GM19455 (cell line): ENCODE measurements at regions not wholly inside any gene's neighbourhood (a gene's known extent, or its start where the extent isn't known, plus 50 kb on each side); places are given as distances from the start of the nearest gene placed in this dataset.
A peak's percentile ranks its signal among the peaks of the same experiment; 100 is the strongest.

Experiments used
- ATAC-seq: cut with Tn5 transposase; IDR thresholded peaks from one replicate; pipeline ENCODE4 v1.9.1; 2021; ENCODE audit not compliant: unreplicated experiment

DNA sequence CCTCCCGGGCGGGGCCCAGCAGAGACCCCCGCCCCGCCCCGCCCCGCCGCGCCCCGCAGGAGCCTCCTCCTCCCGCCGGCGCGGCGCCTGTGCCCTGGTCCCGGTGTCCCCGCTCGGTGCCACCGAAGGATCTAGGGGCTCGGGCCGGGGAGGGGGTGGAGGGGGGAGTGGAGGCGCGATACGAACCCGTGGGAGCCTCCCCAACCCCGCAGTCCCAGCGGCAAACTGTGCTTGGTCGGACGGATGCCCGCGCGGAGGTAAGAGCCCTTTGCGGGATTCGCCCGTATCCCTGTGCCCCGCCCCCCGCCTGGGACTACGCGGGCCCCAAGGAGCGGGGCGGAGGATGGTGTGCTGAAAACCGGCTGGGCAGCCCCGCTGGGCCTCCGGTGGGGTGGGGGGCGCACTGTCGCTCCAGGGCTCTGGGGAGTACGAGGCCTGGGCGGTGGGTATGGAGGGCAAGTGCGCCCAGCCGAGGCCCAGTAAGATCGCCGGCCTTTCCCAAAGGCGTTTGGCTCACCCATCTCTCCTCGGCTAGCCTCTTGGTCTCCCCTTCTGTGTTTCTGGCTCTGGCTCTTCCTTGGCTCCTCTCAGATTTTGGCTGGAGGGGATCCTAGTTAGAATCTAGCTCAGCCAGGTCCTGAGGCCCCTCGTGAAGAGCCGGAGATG lies 65.6 kb upstream of the POLG start:
- peak; percentile 28 for ATAC-seq

- peak; percentile 67 for ATAC-seq
Observed at GRCh38 chr15:89399238-89400115, 64.9 kb upstream of the POLG start.

DNA sequence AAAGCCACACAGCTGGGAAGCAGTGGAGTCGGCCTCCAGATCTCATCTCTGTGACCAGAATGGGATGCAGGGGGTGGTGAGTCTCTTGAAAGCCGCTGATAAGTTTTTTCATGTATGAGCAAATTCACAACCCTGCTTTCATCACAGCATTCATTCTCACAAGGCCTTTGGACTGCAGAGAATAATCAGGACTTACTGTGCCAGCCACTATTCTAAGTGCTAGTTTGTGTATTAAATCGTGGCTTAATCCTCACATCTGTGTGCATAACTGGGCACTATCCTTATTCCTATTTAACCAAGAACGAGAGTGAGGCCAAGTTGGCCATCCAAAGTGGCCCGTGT lies 64.2 kb upstream of the POLG start:
- no peak for ATAC-seq

DNA sequence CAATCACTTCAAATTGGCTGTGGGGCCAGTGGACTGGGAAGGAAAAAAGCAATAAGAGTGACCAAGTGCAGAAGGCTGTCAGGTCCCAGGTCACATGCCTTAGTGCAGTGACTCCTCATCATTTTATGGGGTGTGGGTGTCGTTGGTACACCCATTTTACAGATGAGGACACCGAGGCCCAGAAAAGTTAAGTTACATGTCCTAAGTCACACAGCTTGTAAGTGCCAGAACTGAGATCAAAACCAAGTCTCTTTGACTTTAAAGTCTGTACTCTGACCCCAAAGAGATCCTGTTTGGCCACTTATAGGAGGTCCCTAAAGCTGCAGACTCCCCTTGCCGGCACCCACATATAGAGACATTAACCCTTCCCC lies 63.0 kb upstream of the POLG start:
- ATAC-seq: no peak

GRCh38 chr15:89396723-89397652 lies 62.4 kb upstream of the POLG start:
- ATAC-seq: no peak

DNA sequence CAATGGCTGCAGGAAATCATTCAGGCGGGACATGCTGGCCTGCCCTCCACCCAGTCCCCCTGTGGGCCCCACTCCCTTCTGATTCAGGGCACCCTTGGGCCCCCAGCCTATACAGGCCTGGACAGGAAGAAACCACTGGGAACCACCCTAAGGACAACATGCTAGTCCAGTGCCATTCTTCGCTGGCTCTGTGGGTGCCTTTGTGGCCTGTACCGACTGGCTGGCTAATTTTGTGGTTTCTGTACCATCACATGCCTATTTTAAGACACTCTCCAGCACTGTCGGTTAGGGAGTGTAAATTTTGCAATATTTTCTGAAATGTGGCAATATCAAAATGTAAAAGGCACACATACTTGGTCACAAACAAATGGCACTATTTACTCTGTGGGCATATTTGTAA lies 61.4 kb upstream of the POLG start:
- ATAC-seq: no peak

DNA sequence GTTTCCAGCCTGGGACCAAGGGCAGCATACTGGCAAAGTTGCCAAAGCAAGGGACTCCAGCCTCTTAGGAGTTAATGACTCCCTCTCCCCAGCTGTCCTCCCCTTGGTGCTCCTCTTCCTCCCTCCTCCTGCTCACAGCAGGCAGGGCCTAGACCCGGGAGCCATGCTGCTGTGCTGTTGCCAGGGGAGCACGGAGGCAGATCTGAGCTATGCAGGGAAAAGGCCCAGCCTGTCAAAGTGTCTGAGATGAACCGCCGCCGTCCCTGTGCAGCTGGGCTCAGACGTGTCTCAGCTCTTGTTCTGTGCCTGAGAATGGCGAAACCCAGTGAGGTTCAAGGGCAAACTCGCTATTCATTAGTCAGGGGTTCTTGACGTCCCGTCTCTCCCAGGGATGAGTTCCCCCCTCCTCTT lies 60.8 kb upstream of the POLG start:
- ATAC-seq: no peak

- ATAC-seq: no peak
Observed at GRCh38 chr15:89395031-89395430, 60.4 kb upstream of the POLG start.

GRCh38 chr15:89393056-89393455 lies 58.4 kb upstream of the POLG start:
- ATAC-seq: no peak

GRCh38 chr15:89391685-89392257 lies 57.1 kb upstream of the POLG start:
- ATAC-seq: no peak

- ATAC-seq: no peak
Observed at GRCh38 chr15:89389841-89390603, 55.4 kb upstream of the POLG start.

DNA sequence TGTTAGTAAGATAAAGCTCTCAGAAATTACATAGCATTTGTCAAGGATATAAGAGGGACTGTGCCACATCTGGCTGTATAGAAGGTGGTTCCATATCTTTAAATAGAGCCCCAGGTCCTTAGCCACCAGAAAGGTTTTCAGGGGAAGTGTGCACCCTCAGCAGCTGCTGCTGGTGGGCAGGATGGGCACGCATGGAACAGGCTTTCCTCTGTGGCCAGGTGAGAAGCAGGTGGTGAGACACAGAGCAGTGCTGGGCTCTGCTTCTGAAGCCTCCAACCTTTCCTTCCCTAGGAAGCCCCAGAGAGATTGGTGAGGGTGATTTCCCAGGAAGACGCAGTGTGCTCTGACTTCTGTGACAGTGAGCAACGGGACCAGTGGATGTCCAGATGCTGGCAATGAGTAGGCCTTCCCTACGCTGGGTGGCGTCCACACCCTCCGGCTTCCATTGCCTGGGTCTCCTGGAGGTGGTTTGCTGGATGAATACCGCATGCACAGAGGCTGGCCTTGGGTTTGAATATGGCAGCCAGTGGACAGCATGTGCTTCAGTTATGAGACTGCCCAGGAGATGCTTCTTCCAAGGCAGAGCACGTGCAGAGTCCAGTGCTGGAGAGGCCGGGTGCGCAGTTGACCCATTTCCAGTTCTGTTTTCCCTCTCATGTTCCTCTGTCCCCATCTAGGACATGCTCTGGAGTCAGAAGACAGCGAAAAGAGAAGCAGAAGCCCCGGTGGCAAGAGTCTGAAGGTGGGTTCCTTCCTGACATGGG lies 52.7 kb upstream of the POLG start:
- no peak for ATAC-seq

DNA sequence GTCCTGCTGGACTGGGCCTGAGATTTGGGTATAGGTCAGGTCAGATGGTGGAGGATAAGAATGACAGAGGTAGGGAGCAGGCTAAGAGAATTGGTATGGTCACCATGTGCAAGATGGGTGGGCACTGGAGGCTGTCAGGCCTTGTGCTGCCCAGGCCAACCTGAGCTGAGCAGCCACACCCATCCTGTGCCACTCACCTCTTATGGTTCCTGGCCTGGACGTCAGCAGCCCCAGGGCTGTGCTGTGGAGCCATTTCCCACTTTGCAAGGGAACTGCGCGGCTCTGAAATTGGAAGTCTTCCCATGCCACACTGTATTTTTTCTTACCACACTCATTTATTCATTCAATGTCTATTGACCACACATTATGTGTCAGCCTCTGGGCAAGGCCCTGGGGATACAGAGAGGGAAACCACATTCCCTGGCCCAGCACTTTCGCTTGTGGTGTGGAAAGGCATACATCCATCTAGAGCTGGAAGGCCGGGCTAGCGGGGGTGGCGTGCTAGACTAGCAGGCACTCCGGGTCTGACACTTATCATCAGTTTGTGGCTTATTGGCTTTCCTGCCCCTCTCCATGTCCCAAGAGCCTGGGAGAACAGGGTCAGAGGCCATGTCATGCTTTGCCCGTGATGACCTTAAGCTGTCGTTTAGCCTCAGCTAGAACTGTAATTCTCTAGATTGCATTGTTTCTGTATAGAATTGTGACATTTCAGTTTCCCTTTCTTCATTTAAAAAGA lies 51.1 kb upstream of the POLG start:
- ATAC-seq: no peak
